ENCODE measurements at regions not wholly inside any gene's neighbourhood (a gene's known extent, or its start where the extent isn't known, plus 50 kb on each side); places are given as distances from the start of the nearest gene placed in this dataset.

DNA sequence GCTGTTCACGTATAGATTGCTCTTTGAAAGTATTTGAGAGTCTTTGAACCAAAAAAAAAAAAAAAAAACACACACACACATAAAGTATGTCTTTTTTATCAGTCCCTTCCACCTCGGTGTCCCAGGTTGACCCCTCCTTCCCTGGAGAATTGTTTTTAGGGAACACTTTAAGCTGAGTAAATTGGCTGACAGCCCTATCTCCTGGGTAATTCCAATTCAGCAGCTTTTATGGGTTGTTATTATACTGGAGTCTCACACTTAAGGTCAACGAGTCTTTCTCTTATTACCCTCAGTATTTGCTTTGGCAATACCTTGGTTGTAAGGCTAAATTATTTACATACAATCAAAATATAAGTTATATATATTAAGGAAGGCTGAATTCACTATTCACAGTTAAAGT, 69.4 kb downstream of the SLC30A10 start:
- TF ChIP-seq, protein P1, sequence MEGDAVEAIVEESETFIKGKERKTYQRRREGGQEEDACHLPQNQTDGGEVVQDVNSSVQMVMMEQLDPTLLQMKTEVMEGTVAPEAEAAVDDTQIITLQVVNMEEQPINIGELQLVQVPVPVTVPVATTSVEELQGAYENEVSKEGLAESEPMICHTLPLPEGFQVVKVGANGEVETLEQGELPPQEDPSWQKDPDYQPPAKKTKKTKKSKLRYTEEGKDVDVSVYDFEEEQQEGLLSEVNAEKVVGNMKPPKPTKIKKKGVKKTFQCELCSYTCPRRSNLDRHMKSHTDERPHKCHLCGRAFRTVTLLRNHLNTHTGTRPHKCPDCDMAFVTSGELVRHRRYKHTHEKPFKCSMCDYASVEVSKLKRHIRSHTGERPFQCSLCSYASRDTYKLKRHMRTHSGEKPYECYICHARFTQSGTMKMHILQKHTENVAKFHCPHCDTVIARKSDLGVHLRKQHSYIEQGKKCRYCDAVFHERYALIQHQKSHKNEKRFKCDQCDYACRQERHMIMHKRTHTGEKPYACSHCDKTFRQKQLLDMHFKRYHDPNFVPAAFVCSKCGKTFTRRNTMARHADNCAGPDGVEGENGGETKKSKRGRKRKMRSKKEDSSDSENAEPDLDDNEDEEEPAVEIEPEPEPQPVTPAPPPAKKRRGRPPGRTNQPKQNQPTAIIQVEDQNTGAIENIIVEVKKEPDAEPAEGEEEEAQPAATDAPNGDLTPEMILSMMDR (conservative IDR thresholded peaks at IDR 0.05; ENCODE audit: low read length) = no peak
- TF ChIP-seq EZH2phosphoT487 (IDR thresholded peaks at IDR 0.05; ENCODE audit: borderline replicate concordance) = no peak
